ENCODE measurements at regions not wholly inside any gene's neighbourhood (a gene's known extent, or its start where the extent isn't known, plus 50 kb on each side); places are given as distances from the start of the nearest gene placed in this dataset.
"Not testable (repeated sequence)": the region's sequence is repeated elsewhere in the genome, so short reads cannot be mapped to it uniquely, and the experiment has no call there.

GRCh38 chr3:66552846-66553245, 52.0 kb upstream of the LRIG1 start:
- no peak for DNase-seq (ENCODE audit: low read depth)

GRCh38 chr3:66553441-66554113, 52.8 kb upstream of the LRIG1 start:
- no peak for DNase-seq (ENCODE audit: low read depth)

DNA sequence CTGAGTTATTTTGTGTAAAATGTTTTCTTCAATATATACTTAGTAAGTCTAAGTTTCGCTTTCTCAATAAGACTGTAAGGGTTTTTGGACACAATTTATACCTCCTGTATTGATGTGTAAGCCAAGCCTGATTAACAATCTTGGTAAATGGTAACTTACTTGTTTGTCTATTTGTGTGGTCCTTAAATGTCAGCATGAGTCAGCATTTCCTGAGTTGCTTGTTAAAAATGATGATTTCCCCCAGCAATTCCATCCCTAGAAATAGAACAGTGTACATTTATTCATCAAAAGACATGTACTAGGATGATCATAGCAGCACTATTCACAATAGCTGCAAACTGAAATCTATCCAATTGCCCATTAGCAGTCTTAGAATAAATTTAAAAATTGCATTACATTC, 53.4 kb upstream of the LRIG1 start:
- peak; percentile 41 for DNase-seq (ENCODE audit: low read depth)

DNA sequence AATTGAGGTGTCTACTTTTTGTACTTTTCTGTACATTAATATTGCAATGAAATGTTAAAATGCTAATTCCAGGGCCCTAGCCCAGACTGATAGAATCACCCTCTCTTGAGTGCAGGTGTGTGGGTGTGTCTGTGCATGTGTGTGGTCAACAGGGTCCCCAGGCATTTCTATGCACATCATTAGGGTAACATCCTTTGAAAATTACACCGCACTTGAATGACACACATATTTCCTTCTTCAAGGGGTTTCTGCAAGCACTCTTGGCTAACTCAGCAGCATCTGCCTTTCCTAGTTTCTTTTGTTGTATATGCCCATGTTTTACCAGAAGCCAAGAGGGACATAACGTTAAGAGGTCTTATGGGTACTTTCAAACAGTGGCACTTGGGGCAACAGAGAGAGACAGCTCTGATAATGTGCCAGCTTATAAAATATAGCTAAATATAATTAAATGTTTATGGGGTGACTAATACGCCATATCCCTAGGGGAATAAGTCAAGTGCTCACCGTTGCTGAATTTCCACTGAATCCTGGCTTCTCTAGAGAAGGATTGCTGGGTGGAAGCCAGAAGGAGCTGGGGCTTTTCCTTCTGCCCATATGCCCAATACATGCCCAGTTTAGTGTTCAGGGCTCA, 54.5 kb upstream of the LRIG1 start:
- DNase-seq (ENCODE audit: low read depth) = no peak

DNA sequence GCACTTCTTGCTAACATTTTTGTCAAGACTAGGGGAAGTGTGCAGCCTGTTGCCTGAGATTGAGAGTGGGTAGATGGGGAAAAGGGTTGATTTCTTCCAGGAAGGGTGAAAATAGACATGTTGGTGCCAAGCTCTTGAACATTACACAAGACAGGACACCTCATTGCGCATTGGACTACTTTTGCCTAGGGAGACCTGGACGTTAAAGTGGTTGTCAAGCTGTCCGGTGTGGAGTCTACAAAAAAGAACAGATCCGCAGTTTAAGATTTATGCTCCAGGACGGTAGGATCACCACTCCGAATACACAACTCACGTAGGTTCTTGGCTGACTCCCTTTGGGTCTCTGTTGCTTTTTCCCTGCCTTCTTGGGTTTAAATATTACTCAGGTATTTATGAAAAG, 56.3 kb upstream of the LRIG1 start:
- DNase-seq (ENCODE audit: low read depth) = no peak

DNA sequence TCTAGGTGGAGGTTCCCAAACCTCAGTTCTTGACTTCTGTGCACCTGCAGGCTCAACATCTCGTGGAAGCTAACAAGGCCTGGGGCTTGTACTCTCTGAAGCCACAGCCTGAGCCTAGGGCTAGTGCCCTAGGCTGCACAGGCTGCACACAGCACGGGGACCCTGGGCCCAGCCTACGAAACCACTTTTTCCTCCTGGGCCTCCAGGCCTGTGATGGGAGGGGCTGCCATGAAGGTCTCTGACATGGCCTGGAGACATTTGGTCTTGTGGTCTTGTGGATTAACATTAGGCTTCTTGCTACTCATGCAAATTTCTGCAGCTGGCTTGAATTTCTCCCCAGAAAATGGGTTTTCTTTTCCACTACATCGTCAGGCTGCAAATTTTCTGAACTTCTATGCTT, 59.1 kb upstream of the LRIG1 start:
- DNase-seq (ENCODE audit: low read depth) = not testable (repeated sequence)

DNA sequence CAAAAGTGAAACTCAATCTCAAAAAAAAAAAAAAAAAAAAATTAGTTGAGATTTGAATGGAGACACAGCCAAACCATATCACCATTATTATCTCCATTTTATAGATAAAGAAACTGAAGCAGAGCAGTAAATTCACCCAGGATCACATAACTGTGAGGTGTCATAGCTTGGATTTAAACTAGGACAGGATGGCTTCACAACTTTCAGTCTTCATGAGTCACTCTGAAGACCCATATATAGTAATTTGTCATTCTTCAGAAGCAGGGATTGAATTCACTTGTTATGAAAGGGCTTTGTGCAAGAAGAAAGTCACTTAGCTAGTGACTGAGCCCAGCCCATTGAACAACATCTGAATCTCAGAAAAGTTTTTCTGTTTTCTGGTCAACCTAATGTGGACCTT, 60.5 kb upstream of the LRIG1 start:
- DNase-seq (ENCODE audit: low read depth) = peak; percentile 9

- DNase-seq (ENCODE audit: low read depth) = peak; percentile 10
Observed at GRCh38 chr3:66565301-66565700, 64.5 kb upstream of the LRIG1 start.

DNA sequence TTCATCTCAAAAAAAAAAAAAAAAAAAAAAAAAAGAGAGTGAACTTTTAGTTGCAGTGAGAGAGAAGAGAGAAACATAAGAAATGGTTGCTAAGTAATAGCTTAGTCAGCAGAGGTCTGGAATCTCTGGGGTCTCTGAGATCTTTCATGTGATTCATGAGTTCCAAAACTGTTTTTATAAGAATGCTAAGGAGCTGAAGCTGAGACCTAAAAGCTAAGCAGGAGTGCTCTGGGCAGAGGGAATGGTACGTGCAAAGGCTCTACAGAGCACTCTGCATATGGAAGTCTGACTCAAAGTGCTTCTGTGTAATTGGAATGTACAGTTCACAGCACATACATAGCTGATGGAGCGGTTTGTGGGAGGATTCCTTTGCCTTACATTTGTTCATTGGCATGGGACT, 66.3 kb upstream of the LRIG1 start:
- peak; percentile 6 for DNase-seq (ENCODE audit: low read depth)

DNA sequence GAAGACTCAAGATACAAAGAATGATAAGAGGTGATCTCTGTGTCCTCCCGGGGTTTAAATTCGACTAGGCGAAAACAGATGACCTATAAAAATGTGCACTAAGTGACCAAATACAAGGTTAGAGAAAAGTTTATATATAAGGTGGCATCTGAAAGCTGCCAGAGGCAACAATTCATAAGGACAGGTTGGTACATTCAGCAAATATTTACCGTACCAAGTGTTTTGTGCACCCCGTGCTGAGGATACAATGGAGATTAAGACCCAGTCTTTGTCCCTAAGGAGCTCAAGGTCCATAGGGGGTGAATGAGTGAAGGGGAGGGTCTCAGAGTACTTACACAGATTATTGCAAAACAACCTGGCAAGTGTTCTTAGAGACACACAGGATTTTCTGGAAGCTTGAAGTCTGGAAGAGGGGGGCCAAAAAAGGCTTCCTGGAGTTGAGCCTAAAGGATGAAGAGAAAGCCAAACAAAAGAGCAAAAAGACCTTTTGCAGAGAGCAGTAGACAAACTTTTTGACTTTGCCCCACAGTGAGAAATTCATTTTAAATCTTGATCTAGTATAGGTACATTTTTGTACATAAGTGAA, 71.4 kb upstream of the LRIG1 start:
- DNase-seq (ENCODE audit: low read depth) = no peak

- DNase-seq (ENCODE audit: low read depth) = no peak
Observed at GRCh38 chr3:66572938-66573710, 72.3 kb upstream of the LRIG1 start.

- no peak for DNase-seq (ENCODE audit: low read depth)
Observed at GRCh38 chr3:66574091-66574490, 73.3 kb upstream of the LRIG1 start.

- no peak for DNase-seq (ENCODE audit: low read depth)
Observed at GRCh38 chr3:66577426-66578203, 76.8 kb upstream of the LRIG1 start.

DNA sequence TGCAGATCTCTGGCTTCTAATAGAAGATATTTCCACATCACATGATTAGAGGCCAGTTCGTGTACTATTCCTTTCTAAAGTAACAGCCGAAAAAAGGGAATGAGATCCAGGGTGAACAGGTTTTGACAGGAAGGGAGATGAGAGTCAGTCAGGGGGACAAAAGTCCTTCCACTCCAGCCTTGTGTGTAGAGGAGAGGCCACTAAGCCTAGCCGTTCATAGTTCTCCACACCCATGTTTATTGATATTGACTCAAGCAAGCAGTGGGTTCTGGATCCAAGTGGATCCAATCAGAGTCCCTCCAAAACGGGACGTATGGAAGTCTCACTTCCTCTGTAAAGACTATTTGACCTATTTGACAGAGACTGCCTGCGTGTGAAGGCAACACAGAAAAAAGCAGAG, 80.4 kb upstream of the LRIG1 start:
- DNase-seq (ENCODE audit: low read depth) = no peak

DNA sequence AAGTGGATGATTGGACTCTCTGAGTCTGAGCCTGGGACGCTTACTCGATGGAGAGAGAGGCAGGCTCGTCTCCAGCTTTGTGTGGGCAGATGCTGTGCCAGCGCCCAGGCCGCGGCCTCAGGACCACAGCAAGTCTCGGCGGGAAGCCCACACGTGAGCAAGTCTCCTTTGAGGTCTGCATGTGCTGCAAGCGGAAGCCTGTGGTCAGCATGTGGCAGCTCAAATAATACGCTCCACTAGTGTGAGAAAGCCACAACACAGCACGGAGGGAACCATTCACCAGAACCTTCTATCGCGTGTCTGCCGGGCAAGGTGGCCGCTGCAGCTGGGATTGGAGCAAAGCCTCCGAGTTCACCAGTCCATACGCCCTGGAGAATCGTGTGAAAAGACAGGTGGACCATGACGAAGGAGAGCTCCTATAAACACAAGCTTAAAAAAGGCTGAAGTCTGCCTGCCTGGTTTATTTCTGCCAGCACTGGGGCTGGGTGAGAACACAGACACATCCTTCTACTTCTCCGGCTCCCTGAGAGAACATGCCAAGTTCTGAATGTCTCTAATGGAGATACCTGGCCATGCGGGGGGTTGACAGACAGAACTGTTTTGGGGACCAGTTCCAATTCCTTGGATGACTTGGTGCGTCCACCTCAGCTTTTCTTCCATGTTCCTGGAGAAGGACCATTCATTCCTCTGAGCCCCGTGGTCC, 82.0 kb upstream of the LRIG1 start:
- peak; percentile 25 for DNase-seq (ENCODE audit: low read depth)

DNA sequence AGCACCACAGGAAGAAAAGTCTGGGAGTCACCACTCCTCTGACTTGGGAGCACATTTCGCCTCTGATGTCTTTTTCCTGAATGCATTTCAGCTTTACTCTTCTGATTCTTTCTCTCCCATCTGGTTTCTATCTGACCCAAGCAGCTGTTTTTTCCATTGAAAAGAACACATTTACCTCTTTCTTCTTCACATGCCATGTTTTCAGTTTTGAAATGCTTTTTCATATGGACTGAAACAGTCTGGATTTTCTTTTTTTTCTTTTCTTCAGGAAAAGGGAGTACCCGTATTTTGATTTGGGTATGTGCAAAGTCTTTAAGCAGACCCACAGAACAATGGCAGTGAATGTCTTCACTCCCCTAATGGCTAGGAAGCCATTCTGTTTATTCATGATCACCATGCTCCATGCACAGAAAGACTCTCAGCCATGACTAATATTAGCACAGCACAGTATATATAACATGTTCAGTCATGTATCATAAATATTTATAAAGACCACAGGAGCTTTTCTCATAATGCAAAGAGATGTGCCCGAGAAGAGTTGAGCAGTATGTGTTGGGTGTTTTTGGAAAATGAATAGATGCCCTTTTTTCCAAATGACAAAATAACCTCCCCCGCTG, 82.7 kb upstream of the LRIG1 start:
- no peak for DNase-seq (ENCODE audit: low read depth)

DNA sequence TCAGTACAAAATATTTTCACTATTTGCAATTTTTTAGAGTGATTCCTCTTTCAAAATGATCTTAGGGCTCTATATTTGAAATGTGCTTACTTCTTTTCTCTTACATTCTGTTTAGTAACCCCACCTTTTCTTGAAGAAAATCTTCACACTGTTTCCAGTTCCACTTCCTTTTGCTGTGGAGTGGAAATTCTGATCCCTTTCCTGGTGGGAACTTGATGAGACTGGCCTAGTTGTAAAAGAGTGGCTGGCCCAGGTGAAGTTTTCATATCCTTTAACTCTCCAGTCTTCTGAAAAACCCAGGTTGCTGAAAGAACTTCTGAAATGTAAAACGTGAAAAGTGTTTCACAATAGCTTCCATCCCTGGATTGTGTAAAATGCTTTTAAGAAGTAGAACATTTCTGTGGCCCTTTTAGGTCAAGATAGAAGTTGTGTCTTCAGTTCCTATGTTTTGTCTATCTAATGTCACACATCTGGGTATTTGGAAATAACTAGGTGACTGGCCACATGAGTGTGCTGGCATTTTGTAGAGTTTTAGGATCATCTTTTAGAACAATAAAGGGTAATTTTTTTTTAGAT, 84.8 kb upstream of the LRIG1 start:
- no peak for DNase-seq (ENCODE audit: low read depth)

DNA sequence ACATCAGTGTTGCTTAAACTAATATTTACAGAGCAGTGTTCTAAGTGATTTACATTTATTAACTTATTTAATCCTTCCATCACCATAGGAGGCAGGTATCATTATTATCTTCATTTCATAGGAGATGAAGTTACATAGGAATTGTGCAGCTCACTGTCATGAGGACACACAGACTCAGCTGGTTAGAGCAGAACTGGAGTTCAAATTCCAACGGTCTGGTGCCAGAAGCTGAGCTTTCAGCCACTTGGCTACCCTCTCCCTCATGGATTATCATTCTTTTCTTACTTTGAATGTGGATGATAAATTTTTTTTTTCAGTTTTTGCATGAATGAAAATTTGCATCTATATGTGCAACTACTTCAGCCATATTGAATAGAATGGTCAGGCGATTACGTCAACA, 86.0 kb upstream of the LRIG1 start:
- no peak for DNase-seq (ENCODE audit: low read depth)

DNA sequence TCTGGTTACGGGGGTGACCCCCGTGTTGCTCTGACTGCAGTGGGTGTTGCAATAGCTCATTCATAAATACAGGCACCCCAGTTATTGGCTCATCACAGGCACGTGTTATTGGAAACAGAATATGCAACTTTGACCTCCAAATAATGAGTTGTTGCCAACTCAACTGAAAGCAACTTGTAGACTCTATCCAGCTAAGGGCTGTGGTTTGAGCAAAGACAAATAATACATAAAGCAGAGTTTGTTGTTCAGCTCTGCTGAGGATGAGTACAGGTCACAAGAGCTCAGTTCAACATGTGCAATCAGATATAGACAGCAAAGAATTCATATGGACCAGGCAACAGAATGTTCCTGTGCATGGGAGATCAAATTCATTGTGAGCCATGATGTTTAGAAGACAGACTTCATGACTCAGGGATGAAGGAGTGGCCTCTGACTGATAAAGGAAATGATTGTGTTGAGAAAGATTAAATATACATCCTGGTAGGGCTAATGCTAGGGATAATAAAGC, 87.6 kb upstream of the LRIG1 start:
- no peak for DNase-seq (ENCODE audit: low read depth)

DNA sequence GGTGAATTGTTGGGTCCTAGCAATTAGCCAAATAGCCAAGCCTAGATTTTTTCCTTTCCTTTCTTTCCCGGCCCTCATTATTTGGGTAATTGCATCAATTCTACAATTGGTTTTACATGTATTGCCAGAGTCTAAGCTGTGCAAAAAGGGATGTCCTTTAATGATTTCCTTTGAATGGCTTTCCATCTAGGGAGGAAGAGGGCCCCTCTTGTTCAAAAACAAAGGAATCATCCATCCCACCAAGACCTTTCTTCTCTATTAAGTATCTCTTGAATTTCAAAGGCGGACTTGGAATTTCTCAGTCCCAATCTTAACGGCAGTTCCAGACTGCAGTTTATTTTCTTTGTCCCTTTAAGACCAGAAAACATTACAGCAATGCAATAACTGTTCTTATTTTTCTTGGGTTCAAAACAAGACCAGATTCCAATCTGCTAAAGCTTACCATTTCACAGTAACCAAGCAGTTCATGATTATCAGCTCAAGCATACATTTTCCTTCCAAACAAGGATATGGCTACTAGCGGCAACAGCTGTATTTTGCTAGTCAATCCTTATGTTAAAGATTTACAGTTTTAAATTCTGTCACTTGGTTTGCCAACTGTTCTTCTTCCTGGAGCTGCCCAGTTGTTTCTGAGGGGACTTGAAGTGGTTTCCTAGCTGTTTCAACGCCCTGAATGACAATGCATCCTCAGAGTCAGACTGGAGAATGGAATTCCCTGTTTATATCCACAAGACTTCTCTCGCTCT, 91.4 kb upstream of the LRIG1 start:
- no peak for DNase-seq (ENCODE audit: low read depth)

Data from renal cortical epithelial cell (primary cell).